Spinal cord (tissue), 9 donors: ENCODE measurements at regions not wholly inside any gene's neighbourhood (a gene's known extent, or its start where the extent isn't known, plus 50 kb on each side); places are given as distances from the start of the nearest gene placed in this dataset.

Source experiments
- DNase-seq, 6 donors: peaks; one replicate each; pipeline versions ENCODE4 v3.0.0 to v3.0.0-alpha.2; 2013 to 2015; ENCODE audit warnings: low spot score in 6 of 6, low read depth in 4 of 6
- H3K27ac ChIP-seq: one replicate; pipeline ENCODE4 v1.5.1; 2013; ENCODE audit warnings: low read depth, low read length, control low read depth
- H3K27me3 ChIP-seq: one replicate; pipeline ENCODE4 v1.6.1; 2013; ENCODE audit warnings: low read length; ENCODE audit not compliant: control insufficient read depth, insufficient read depth
- H3K36me3 ChIP-seq: one replicate; pipeline ENCODE4 v1.6.1; 2013; ENCODE audit warnings: low read length; ENCODE audit not compliant: control insufficient read depth, insufficient read depth
- H3K4me1 ChIP-seq: one replicate; pipeline ENCODE4 v1.6.1; 2013; ENCODE audit warnings: low read length; ENCODE audit not compliant: control insufficient read depth, insufficient read depth
- H3K4me3 ChIP-seq: one replicate; pipeline ENCODE4 v1.5.1; 2013; ENCODE audit warnings: low read depth, low read length, control low read depth
- H3K9me3 ChIP-seq: one replicate; pipeline ENCODE4 v1.6.1; 2013; ENCODE audit warnings: low read length; ENCODE audit not compliant: control insufficient read depth, insufficient read depth
- WGBS: methylation state at CpG from one replicate; pipeline ENCODE4 v1.1.5; 2013; ENCODE audit warnings: missing lambda C conversion rate; ENCODE audit not compliant: insufficient coverage; 5-methylcytosine and 5-hydroxymethylcytosine counted together
- donor health status: healthy.

DNA sequence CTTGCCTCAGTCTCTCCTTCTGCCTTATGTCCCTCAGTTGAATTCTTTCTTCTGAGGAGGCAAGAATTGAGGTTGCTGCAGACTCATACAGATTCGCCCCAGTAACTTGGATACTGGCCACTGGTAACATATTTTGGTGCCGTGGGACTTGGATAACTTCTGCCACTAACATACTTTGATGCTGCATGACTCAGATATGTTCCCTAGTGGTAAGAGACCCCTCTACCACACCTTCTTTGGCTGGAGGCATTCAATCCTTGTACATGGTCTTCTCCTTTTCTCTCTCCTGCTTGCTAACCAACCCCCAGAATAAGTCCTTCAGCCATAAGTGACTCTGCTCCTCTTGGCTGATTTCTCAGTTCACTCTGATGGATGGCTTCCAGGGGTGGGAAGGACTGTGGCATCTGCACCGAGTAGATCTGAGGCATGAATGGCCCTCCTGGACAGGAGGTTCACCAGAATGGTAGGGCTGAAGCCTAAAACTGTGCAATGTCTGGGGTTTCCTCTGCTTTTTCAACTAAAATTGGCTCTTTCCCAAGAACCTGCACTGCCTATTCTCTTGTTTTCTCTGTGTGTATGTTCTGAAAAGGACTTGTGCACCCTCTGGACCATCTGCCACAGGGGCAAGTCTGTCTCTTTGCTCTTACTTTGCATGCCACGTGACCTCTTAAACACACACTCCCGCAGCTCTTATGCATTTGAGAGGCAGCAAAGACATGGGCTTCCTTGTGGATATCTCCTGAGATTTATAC lies 55.5 kb upstream of the FSTL1 start:
- DNase-seq, result peak in 1 of 6 donors; percentile 19
- no peaks in the 10 kb centered on the region for H3K27me3 ChIP-seq
- peaks cover 4% of the 10 kb centered on the region for H3K4me1 ChIP-seq
- H3K36me3 ChIP-seq, result no peaks in the 10 kb centered on the region
- no peak overlapping the region for H3K27ac ChIP-seq
- H3K4me3 ChIP-seq, result no peak overlapping the region
- 49% methylated on average over 4 of the region's 5 CpGs for WGBS
- H3K9me3 ChIP-seq, result peaks cover 3% of the 10 kb centered on the region

DNA sequence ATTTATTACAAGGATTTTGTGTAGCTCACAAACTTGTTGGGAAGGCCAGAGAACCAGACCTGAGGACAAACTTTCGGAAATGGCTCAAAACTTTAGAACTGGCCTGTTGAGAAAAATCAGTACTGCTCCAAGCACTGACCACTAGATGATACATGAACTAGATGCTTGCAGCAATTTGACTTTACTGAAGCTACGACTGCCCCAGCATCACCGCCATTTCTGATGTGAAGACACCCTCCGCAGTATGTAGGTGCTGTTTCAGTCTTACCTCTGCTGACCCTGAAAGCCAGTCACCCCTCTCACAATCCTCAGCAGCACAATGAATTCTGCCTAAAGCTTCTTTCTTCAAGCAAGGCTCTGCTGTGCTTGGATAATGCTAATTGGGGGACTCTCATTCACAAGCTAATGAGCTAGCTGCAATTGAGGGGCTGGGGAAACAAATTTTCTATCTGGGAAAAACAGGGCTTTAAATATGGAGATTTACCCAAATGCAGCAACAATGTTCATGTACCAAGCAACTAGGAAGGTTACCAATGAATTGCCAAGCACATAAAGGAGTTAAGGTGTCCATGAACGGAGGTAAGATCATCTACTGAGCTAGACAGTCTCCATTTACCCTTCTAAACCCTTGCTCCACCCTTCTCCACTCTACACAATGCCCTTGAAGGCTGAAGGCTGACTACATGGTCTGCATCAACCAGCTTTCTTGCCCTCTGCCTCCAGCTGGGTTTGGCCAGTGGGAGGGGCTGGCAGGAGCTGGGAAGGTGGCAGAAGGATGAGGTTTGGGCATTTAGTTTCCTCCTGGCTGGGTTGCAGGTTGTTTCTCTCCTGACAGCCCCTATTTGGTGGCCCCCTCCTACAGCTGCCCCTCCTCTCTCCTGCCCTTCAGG lies 53.2 kb upstream of the FSTL1 start:
- Histone ChIP-seq H3K27me3 (no peaks in the 10 kb centered on the region), H3K9me3 (peaks cover 2% of the 10 kb centered on the region), H3K27ac (no peak overlapping the region), H3K36me3 (no peaks in the 10 kb centered on the region), H3K4me3 (no peak overlapping the region), H3K4me1 (peaks cover 4% of the 10 kb centered on the region)
- DNase-seq, result peak in 1 of 6 donors; percentile 8
- 70% methylated on average over 5 of the region's 5 CpGs for WGBS

GRCh38 chr3:120502116-120502515 lies 51.3 kb upstream of the FSTL1 start:
- Histone ChIP-seq H3K4me1 (peaks cover 4% of the 10 kb centered on the region), H3K9me3 (no peaks in the 10 kb centered on the region), H3K27ac (no peak overlapping the region), H3K36me3 (no peaks in the 10 kb centered on the region), H3K27me3 (no peaks in the 10 kb centered on the region), H3K4me3 (no peak overlapping the region)
- DNase-seq, result no peak
- 100% methylated on average over 5 of the region's 8 CpGs for WGBS
